CD14-positive monocyte (primary cell): ENCODE measurements at regions not wholly inside any gene's neighbourhood (a gene's known extent, or its start where the extent isn't known, plus 50 kb on each side); places are given as distances from the start of the nearest gene placed in this dataset.

Source experiments
- DNase-seq, 3 donors: peaks; one replicate each; pipeline ENCODE4 v3.0.0-alpha.2; 2011 to 2022
- H2AFZ ChIP-seq: 2 replicates; pipeline ENCODE4 v1.6.0; 2012; ENCODE audit warnings: mild to moderate bottlenecking, low read depth, low read length, inconsistent platforms; ENCODE audit not compliant: insufficient read depth, poor library complexity, severe bottlenecking
- H3K27ac ChIP-seq, 2 donors: 1 replicate in 1 of 2; 2 replicates in 1 of 2; pipeline ENCODE4 v1.5.1; 2012 to 2013; ENCODE audit warnings: low read length in 2 of 2, control low read depth in 1 of 2, inconsistent platforms in 1 of 2, low read depth in 1 of 2, mild to moderate bottlenecking in 1 of 2
- H3K27me3 ChIP-seq, 2 donors: one replicate each; pipeline versions ENCODE4 v1.6.0 to v1.6.1; 2011 to 2013; ENCODE audit warnings: low read length in 2 of 2; ENCODE audit not compliant: control insufficient read depth in 2 of 2, insufficient read depth in 2 of 2
- H3K36me3 ChIP-seq, 2 donors: replicated peaks in 1 of 2; 1 replicate in 1 of 2; 2 replicates in 1 of 2; pipeline versions ENCODE4 v1.5.1 to v1.6.1; 2012 to 2013; ENCODE audit warnings: low read length in 2 of 2, control low read depth in 1 of 2, inconsistent platforms in 1 of 2, mild to moderate bottlenecking in 1 of 2; ENCODE audit not compliant: insufficient read depth in 2 of 2, control insufficient read depth in 1 of 2
- H3K4me1 ChIP-seq, 2 donors: 1 replicate in 1 of 2; 2 replicates in 1 of 2; pipeline versions ENCODE4 v1.5.1 to v1.6.1; 2012 to 2013; ENCODE audit warnings: low read length in 2 of 2, control low read depth in 1 of 2, inconsistent platforms in 1 of 2, mild to moderate bottlenecking in 1 of 2, moderate library complexity in 1 of 2; ENCODE audit not compliant: insufficient read depth in 2 of 2, control insufficient read depth in 1 of 2
- H3K4me2 ChIP-seq: replicated peaks from 2 replicates; pipeline ENCODE3; 2012; ENCODE audit warnings: low read length, moderate library complexity, mild to moderate bottlenecking; ENCODE audit not compliant: poor library complexity, severe bottlenecking; ENCODE audit errors: extremely low read depth
- H3K4me3 ChIP-seq, 3 experiments: fragments of 200-600 bp in 1 of 3; sonication (generic) in 1 of 3; replicated peaks in 1 of 3; 1 replicate in 2 of 3; 2 replicates in 1 of 3; pipeline ENCODE4 v1.5.1; 2011 to 2013; ENCODE audit warnings: low read length in 3 of 3, mild to moderate bottlenecking in 3 of 3, control low read depth in 2 of 3, low read depth in 2 of 3, inconsistent platforms in 1 of 3, moderate library complexity in 1 of 3
- H3K79me2 ChIP-seq: 2 replicates; pipeline ENCODE4 v1.6.0; 2012; ENCODE audit warnings: mild to moderate bottlenecking, control low read depth, inconsistent platforms, low read length, moderate library complexity; ENCODE audit not compliant: insufficient read depth
- H3K9ac ChIP-seq: 2 replicates; pipeline ENCODE4 v1.6.0; 2017; ENCODE audit warnings: low read length, mild to moderate bottlenecking; ENCODE audit not compliant: insufficient read depth, poor library complexity, severe bottlenecking
- H3K9me3 ChIP-seq, 2 donors: replicated peaks in 1 of 2; 1 replicate in 1 of 2; 2 replicates in 1 of 2; pipeline versions ENCODE4 v1.5.1 to v1.6.1; 2012 to 2013; ENCODE audit warnings: low read length in 2 of 2, control low read depth in 1 of 2; ENCODE audit not compliant: control insufficient read depth in 1 of 2, insufficient read depth in 1 of 2
- H4K20me1 ChIP-seq: 2 replicates; pipeline ENCODE4 v1.6.0; 2012; ENCODE audit warnings: mild to moderate bottlenecking, low read length, control low read depth, moderate library complexity; ENCODE audit not compliant: insufficient read depth
- H3K27ac Mint-ChIP-seq, 7 donors: one replicate each; pipeline ENCODE4 v1.8.0; 2020; ENCODE audit warnings: mild to moderate bottlenecking in 7 of 7, mixed read lengths in 7 of 7, moderate library complexity in 6 of 7, inconsistent platforms in 2 of 7
- H3K27me3 Mint-ChIP-seq, 3 donors: one replicate each; pipeline ENCODE4 v1.8.0; 2021 to 2022; ENCODE audit warnings: low read depth in 3 of 3, mild to moderate bottlenecking in 3 of 3, mixed read lengths in 3 of 3, moderate library complexity in 3 of 3, inconsistent platforms in 1 of 3
- H3K36me3 Mint-ChIP-seq, 2 donors: one replicate each; pipeline ENCODE4 v1.8.0; 2020; ENCODE audit warnings: mixed read lengths in 2 of 2, inconsistent platforms in 1 of 2, mild to moderate bottlenecking in 1 of 2
- H3K4me1 Mint-ChIP-seq: one replicate; pipeline ENCODE4 v1.8.0; 2020; ENCODE audit warnings: mild to moderate bottlenecking, mixed read lengths
- H3K4me3 Mint-ChIP-seq, 2 donors: one replicate each; pipeline ENCODE4 v1.8.0; 2020; ENCODE audit warnings: mild to moderate bottlenecking in 2 of 2, mixed read lengths in 2 of 2, moderate library complexity in 1 of 2
- H3K9me3 Mint-ChIP-seq, 7 donors: one replicate each; pipeline ENCODE4 v1.8.0; 2020 to 2022; ENCODE audit warnings: mixed read lengths in 7 of 7, mild to moderate bottlenecking in 6 of 7, moderate library complexity in 6 of 7, inconsistent platforms in 2 of 7
- CTCF ChIP-seq: fragments of 200-600 bp; IDR thresholded peaks from one replicate; pipeline ENCODE4 v1.8.0; 2022; ENCODE audit warnings: antibody characterized with exemption, mild to moderate bottlenecking
- WGBS: methylation state at CpG from one replicate; pipeline ENCODE4 v1.1.5; 2013; ENCODE audit warnings: missing lambda C conversion rate; ENCODE audit not compliant: insufficient coverage; 5-methylcytosine and 5-hydroxymethylcytosine counted together
- intact Hi-C, 2 donors: fragments of 100-400 bp; cut with micrococcal nuclease; formaldehyde crosslinking; loops; one replicate each; pipeline versions ENCODE4 v1.15.0 to v1.15.1; 2023

- intact Hi-C loops = no loop called here
- Mint-ChIP-seq H3K4me3 (no peak overlapping the region), H3K36me3 (no peaks in the 10 kb centered on the region), H3K4me1 (no peaks in the 10 kb centered on the region), H3K9me3 (peaks cover 0 to 11% (median 6%) of the 10 kb centered on the region in 7 donors), H3K27ac (no peak overlapping the region), H3K27me3 (no peaks in the 10 kb centered on the region)
- Histone ChIP-seq H3K79me2 (no peaks in the 10 kb centered on the region), H3K4me2 (no peak overlapping the region), H3K9ac (no peak overlapping the region), H3K4me1 (no peaks in the 10 kb centered on the region), H4K20me1 (no peaks in the 10 kb centered on the region), H3K4me3 (no peak overlapping the region), H3K27me3 (no peaks in the 10 kb centered on the region), H2AFZ (no peak overlapping the region), H3K27ac (no peak overlapping the region), H3K36me3 (no peaks in the 10 kb centered on the region), H3K9me3 (peaks cover 0 to 9% of the 10 kb centered on the region in 2 donors)
- WGBS = no CpG with 5 or more reads among the region's 4 CpGs
- DNase-seq = no peak
- TF ChIP-seq CTCF = no peak
Observed at GRCh38 chr17:71677439-71677838, 443.4 kb upstream of the SOX9 start.

GRCh38 chr17:71679832-71680231, 441.0 kb upstream of the SOX9 start:
- Histone ChIP-seq H3K4me3 (no peak overlapping the region), H3K9ac (no peak overlapping the region), H3K4me1 (no peaks in the 10 kb centered on the region), H2AFZ (no peak overlapping the region), H3K27ac (no peak overlapping the region), H4K20me1 (no peaks in the 10 kb centered on the region), H3K4me2 (no peak overlapping the region), H3K9me3 (peaks cover 0 to 9% of the 10 kb centered on the region in 2 donors), H3K79me2 (no peaks in the 10 kb centered on the region), H3K36me3 (no peaks in the 10 kb centered on the region), H3K27me3 (no peaks in the 10 kb centered on the region)
- no peaks in the 10 kb centered on the region for H3K36me3 Mint-ChIP-seq
- intact Hi-C loops = no loop called here
- no peak overlapping the region for H3K4me3 Mint-ChIP-seq
- no peak overlapping the region for H3K27ac Mint-ChIP-seq
- H3K9me3 Mint-ChIP-seq = peaks cover 0 to 16% (median 6%) of the 10 kb centered on the region in 7 donors
- no peak for DNase-seq
- no peak for TF ChIP-seq CTCF
- 83% methylated on average over 1 of the region's 2 CpGs for WGBS
- H3K4me1 Mint-ChIP-seq = no peaks in the 10 kb centered on the region
- H3K27me3 Mint-ChIP-seq = no peaks in the 10 kb centered on the region
